ENCODE measurements at regions not wholly inside any gene's neighbourhood (a gene's known extent, or its start where the extent isn't known, plus 50 kb on each side); places are given as distances from the start of the nearest gene placed in this dataset.

DNA sequence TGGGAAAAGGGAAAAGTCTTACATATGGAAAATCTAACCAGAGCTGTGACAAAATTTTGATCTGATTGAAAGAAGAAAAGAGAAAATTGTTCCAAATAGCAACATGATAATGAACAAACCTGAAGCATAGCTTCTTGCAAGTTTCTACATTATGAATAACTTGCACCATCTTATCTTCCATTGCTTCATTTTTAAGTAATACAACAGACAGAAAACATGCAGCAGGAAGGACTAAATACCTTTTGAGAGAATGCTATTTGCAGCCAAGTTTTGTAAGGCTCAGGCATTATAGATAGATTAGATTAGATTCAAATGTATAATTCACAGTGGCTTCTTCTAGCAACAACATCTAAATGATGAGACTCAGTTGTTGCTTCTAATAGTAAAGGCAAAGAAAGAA, 441.4 kb downstream of the AEBP2 start:
- no peak for TF ChIP-seq YY1 (IDR thresholded peaks at IDR 0.05; ENCODE audit: extremely low read depth, insufficient replicate concordance, low read depth, low read length)
- no peak for TF ChIP-seq SP1 (IDR thresholded peaks at IDR 0.05; ENCODE audit: low read depth)
- TF ChIP-seq CBX3 (IDR thresholded peaks at IDR 0.05; ENCODE audit: low read depth): no peak
- TF ChIP-seq CTCF (IDR thresholded peaks at IDR 0.05 in 2 of 3, conservative IDR thresholded peaks at IDR 0.05 in 1 of 3; ENCODE audit: borderline replicate concordance in 1 of 3, insufficient read depth in 1 of 3, low read depth in 2 of 3, low read length in 2 of 3): no peak
- TF ChIP-seq POLR2A (IDR thresholded peaks at IDR 0.05; ENCODE audit: borderline replicate concordance, extremely low read depth, insufficient read depth, insufficient read length): no peak
- no peak for TF ChIP-seq EZH2 (IDR thresholded peaks at IDR 0.05)
- no peak for TF ChIP-seq RAD21 (IDR thresholded peaks at IDR 0.05; ENCODE audit: low read depth)
- TF ChIP-seq POLR2AphosphoS5 (IDR thresholded peaks at IDR 0.05; ENCODE audit: low read depth, low read length): no peak
- TF ChIP-seq, protein P1, sequence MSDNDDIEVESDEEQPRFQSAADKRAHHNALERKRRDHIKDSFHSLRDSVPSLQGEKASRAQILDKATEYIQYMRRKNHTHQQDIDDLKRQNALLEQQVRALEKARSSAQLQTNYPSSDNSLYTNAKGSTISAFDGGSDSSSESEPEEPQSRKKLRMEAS (IDR thresholded peaks at IDR 0.05): no peak
- TF ChIP-seq TCF7L2 (IDR thresholded peaks at IDR 0.05; ENCODE audit: borderline replicate concordance, extremely low read depth, insufficient read depth, insufficient read length): no peak
- no peak for TF ChIP-seq CEBPB (IDR thresholded peaks at IDR 0.05; ENCODE audit: low read depth)
